ENCODE measurements at regions not wholly inside any gene's neighbourhood (a gene's known extent, or its start where the extent isn't known, plus 50 kb on each side); places are given as distances from the start of the nearest gene placed in this dataset.

DNA sequence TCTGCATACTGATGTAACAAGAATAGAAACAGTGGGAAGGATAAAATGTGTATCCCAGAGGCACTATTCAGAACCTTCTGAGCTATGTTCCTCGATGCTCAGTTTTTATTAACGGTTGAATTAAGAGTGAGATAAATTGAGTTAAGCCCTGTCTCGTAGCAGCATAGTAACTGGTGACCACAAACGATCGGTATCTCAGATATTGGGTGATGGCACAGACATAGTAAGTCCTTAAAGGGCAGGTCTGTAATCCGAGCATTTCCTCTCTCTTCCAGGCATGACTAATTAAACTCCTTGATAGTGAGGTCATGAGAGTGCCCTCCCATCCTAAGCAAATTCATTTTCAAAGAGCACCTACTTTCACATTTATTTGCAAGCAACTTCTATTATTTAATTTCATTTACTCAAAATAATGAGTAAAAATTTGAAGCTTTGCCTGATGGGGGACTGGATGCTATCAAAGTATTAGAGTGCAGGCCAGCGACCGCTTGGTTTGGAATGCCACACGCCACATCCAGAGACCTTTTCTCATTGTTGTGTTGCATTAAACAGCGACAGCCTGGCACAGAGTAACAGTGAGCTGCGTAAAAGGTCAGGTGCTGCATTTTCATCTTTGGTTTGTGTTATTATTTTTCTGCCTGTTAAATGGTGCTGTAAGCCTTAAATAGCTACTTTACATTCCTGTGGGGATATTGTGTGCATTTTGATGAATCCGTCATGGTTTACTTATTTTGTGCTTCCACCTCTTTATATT is 101.9 kb downstream of the PCDH7 start:
- TF ChIP-seq POLR2A (IDR thresholded peaks at IDR 0.05; ENCODE audit: low read depth, low read length) (no peak), TAF1 (IDR thresholded peaks at IDR 0.05; ENCODE audit: borderline replicate concordance, low read depth, low read length) (no peak), POLR2AphosphoS5 (IDR thresholded peaks at IDR 0.05; ENCODE audit: low read depth, low read length) (no peak)
